Smooth muscle cell of the brain vasculature (primary cell): ENCODE measurements at regions not wholly inside any gene's neighbourhood (a gene's known extent, or its start where the extent isn't known, plus 50 kb on each side); places are given as distances from the start of the nearest gene placed in this dataset.

ENCODE experiments used
- DNase-seq: peaks from one replicate; pipeline ENCODE4 v3.0.0-alpha.2; 2012; ENCODE audit warnings: low read depth, low spot score

DNA sequence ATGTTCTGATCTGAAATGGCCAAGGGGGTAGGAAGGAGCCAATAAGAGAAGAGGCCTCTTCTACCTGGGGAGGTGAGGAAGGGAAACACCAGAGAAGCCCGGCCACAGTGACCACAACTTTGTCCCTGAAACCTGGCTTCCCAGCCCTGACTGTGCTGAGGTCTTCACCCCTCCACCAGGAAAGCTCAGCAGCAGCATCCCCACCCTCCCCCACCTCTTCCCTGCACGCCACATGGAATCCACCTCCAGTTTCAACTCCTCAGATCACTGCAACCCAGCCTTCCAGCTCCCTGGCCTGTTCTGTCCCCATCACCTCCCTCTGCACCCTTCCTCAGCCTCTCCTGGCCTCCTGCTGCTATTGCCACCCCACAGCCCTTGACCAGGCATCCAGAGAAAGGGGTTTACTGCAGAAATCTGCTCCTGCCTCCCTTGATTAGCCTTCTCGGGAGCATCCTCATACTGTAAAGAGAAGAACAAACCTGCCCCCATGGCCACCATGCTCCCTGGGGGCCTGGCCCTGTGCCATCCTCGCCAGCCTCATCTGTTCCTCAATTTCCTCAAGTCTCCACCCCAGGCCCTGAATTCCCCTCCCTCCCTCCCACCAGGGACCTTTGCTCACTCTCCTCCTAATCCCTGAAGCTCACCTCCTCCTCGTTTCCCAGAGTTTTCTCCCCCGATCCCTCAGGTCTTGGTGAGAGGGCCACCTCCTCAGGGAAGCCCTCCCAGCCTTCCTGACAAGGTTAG, 450.9 kb downstream of the MATN1 start:
- DNase-seq, result no peak

GRCh38 chr1:30271401-30272276, 451.7 kb downstream of the MATN1 start:
- no peak for DNase-seq

- no peak for DNase-seq
These were observed 452.9 kb downstream of the MATN1 start for GRCh38 chr1:30270461-30270860.

DNA sequence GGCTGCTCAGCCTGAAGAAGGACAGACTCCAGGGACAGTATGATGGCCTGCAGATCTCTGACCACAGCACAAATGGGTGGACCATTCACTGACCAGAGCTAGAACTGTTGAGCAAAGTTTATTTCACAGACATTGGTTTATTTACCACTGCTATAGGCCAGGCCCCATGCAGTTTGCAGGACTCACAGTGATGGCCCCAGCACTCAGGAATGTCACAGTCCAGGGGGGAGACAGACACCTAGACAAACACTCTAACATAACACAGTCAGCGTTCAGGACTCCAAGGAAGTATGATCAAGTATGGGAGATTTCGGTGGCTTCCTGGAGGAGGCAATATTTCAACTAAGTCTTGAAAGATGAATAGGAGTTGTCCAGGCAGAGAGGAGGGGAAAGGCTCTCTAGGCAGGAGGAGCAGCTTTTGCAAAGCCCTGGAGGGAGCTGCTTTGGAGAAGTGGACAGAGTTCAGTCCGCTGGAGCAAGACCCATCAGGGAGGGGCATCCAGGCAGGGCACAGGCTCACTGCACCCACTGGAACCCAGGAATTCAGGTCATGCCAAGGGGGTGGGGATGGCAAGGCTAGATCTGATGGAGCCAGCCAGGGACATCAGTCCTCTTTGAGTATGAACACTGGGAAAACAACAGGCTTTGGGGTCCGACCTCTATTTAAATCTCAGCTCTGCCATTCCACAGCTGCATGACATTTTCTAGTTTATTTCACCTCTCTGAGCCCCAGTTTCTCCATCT, 454.3 kb downstream of the MATN1 start:
- DNase-seq, result no peak

DNA sequence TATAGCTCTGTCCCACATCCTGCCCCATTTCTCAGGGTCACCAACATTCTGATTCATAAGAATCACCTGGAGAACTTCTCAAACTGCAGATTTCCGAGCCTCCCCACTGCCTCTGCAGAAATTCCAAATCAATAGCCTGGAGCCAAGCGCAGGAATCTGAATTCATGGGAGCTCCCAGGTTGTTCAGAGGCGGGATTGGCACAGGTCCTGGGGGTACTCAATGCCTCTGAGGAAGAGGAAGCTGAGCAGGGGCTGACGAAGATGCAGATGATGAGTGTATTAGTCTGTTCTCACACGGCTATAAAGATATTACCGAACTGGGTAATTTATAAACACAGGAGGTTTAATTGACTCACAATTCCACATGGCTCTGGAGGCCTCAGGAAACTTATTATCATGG, 455.5 kb downstream of the MATN1 start:
- DNase-seq, result no peak

DNA sequence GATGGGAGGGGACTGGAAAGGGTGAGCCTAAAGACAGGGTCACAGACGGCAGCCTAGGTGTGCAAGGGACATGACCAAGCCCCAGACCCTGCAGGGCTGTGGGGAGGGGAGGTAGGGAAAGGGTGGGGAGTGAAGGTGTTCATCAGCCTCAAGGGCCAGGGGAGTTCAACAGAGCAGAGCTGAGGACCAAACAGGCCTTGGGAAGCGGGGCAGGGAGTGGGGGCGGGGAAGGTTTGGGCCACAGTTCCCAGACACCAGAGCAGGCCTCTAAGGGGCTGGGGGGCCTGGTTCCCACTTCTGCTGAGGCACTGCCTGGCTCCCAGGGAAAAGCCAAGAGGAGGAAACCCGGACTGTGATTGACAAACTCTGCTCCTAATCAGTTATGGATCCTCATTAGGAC, 456.3 kb downstream of the MATN1 start:
- no peak for DNase-seq

DNA sequence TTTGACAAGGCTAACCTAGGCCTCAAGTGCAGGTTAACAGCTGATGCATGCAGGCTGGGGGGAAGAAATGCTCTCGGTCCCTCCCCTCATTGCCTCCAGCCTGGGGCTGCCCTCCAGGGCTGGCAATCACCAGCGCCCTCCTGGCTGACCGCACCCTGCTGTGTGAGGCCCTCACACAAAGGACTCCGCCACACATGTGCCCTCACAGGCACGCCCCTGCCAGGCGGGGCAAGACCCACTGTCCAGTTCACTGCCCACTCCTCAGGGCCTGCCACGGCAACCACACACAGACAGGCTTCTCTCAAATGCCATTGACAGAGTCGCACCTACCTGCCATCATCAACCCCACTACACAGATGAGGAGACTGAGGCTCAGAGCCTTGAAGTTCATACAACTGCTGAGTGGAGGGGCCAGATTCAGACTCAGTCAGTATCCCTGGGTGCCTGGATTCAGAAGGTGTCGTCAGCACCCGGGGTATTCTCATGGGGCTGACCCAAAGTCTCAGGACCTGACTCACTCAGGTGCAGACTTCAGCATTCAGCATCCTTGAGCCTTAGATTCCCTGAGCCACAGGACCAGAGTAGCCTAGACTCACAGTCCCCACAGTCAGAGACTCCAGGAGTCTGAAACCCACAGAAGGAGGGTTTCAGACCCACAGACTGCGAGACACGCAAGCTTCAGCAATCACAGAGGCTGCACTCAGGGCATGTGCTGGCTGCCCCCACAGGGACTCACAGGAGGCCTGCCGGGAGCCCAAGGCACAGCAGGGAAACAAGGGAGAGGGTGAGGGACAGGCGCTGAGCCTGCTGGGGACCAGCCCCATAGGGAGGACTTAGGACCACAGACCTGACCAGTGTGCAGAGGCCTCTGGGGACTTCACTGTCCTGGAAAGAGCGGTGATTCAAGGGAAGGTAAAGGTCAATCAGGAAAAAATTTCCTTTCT, 458.0 kb downstream of the MATN1 start:
- DNase-seq, result no peak

DNA sequence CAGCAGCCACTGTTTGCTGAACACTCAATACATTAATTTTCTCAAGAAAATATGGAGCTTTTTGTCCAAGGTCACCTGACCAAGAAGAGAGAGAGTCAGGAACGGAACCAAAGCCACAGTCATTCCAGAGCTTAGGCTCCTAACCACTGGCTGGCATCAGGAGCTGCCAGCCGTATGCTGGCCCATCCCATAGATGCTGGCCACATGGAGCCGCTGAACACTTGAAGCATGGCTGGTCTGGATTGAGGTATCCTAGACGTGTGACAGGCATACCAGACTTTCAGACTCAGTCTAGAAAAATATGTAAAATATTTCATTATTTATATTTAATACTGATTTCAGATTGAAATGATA, 458.7 kb downstream of the MATN1 start:
- no peak for DNase-seq

DNA sequence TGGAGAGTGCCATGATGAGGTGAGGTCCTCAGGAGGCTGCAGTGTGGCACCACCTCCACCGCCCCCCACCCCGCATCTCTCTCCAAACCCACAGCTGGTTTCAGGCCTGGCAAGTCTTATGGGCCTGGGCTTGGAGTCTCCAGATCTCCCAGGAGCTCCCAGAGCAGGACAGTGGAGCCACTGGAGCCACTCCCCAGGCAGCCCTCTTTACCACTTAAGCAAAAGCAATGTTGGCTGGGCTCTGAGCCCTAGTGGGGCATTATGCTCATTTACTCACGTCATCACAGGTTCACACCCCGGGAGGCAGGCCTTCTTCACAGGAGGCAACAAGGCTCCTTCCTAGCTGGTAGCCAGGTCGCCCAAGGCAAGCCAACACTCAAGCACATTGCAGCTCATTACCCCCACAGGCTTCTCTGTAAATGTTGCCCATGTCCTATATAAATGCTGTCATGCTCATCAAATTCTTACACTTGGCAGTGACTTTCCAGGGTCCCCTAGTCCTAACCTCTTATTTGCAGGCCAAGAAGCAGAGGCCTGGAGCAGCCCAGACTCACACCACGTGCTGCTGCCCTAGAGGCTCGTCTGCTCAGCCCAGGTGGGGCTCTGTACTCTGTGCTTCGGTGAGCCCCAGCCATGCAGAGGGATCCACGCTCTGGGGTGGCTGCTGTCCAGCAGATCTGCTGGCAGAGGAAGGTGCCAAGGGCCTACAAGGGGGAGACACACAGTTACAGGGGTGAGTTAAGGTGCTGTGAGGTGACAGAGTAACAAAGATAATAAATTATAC, 459.3 kb downstream of the MATN1 start:
- DNase-seq, result no peak

- no peak for DNase-seq
These were observed 460.0 kb downstream of the MATN1 start for GRCh38 chr1:30263405-30263804.

DNA sequence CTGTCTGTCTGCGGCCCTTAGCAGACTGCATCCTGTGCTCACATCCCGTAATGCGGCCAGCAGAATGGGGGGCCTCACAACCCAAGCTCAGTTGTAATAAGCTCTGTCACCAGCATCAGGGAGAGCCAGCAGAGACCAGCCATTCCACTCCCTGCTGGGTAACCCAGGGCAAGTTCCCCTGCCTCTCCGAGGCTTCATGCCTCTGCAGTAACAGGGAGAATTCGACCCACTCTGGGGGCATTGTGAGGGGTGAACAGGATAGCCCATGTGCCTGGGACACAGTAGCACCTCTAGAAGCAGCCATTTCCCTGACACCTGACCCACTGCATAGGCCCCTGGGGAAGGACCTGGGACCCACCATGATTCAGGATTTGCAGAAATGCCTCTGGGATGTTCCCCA, 461.2 kb downstream of the MATN1 start:
- DNase-seq, result no peak

DNA sequence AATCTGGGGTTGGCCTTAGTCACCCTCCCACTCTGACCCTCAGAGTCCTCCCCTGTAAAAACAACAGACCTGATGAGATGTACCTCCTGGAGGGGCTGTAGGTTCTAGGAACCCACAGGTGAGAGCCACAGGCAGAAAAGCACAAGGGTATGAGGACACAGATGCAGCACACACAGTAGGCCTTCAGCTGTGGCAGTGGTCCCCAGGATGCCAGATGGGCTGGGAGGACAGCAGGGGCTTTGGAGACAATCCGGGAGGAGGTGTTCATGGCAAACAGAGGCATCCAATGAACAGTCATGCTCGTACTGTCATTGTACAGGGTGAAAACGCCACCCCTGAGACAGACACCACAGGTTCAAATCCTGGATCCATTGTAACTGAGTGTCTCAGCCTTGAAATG, 463.1 kb downstream of the MATN1 start:
- DNase-seq, result no peak

DNA sequence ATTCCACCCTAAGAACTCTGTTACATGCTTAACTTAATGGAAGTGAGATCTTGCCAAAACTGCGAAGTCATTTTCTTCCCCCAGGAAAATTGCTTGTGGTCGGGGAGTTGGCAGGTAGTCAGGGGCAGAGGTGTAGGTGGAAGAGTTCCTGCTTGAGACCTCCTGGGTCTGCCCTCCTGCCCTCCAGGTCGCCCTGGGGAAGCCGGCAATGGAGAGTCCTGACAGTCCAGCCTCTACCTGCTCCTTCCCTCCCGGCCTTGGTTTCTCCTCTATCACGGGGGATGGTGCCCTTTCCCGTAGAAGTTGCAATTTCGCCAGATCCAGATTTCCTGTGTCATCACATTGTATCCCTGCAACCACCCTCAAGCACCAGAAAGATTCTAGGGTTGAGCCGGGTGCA, 463.8 kb downstream of the MATN1 start:
- no peak for DNase-seq

- DNase-seq, result no peak
These were observed 464.5 kb downstream of the MATN1 start for GRCh38 chr1:30258876-30259275.

DNA sequence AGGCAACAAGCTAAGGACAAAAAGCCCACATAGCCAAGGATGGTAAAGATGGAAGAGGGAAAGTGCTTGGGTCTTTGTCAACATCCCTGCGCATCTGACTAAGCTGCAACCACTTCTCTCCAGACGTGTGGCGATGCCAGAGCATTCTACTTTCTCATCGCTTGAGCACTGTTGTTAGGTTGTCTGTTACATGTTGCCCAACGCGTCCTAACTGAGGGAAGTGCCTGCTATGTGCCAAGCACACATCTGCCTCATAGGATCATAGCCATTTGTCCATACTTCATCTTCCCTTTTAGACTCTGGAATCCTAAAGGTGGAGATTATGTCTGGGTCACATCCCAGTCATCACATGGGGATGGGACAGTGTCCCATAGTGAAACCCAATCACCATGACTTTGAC, 464.9 kb downstream of the MATN1 start:
- no peak for DNase-seq

- DNase-seq, result no peak
These were observed 465.5 kb downstream of the MATN1 start for GRCh38 chr1:30257742-30258380.

- no peak for DNase-seq
These were observed 466.1 kb downstream of the MATN1 start for GRCh38 chr1:30257322-30257721.

DNA sequence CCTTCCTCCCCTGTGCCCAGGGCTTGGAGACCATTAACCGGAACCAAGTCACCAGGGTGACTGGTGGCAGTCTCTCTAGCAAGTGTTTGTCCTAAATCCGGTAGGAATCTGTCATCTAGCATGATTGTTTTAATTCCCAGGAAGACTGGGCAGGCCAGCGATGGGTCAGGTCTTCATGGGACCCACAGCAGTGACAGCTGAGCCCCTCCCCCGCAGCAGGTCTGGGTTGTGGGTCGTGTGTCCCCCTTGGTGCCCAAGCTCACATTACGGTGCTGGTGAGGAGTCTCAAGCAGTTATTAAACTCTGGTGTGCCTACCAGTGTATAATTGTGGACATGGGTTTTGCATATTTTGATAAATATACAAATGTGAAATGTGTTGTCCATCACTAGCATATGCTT, 466.5 kb downstream of the MATN1 start:
- DNase-seq, result no peak

DNA sequence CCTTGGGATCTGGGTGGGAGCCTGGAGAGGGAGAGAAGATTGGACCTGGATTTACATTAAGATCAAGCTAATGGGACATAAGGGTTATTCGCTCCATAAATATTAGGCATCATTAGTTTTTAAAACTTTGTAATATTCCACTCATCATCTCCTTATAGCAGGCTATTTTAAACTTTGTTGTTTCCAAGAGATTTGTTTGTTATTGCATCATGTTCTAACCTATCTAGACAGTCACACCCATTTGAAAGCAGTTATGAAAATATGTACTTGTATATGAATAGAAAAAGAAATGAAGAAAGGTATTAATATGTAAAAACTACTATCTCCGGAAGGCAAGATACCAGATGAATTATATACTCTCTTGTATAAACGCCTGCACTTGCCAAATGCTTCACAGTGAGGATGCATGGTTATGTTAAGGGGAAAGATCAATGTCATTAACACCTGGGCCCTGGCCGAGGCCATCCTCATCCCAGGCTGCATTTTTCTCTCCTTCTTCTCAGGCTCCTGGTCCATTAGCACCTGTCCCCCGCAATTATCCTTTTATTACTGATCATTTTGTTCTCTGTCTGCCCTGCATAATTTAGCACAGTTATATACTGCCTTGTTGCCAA, 468.2 kb downstream of the MATN1 start:
- DNase-seq, result no peak
